IPS-20b (cell line): ENCODE measurements at regions not wholly inside any gene's neighbourhood (a gene's known extent, or its start where the extent isn't known, plus 50 kb on each side); places are given as distances from the start of the nearest gene placed in this dataset.

Source experiments
- H3K27ac ChIP-seq: one replicate; pipeline ENCODE4 v1.5.1; 2013; ENCODE audit warnings: low read length
- H3K27me3 ChIP-seq: 2 replicates; pipeline ENCODE4 v1.6.1; 2013; ENCODE audit warnings: mild to moderate bottlenecking, low read length, inconsistent platforms; ENCODE audit not compliant: insufficient read depth
- H3K36me3 ChIP-seq: 2 replicates; pipeline ENCODE4 v1.6.1; 2013; ENCODE audit warnings: low read depth, mild to moderate bottlenecking, inconsistent platforms, low read length, moderate library complexity; ENCODE audit not compliant: insufficient read depth
- H3K4me1 ChIP-seq: 2 replicates; pipeline ENCODE4 v1.6.1; 2013; ENCODE audit warnings: mild to moderate bottlenecking, control low read depth, inconsistent platforms, low read length, moderate library complexity; ENCODE audit not compliant: insufficient read depth
- H3K4me3 ChIP-seq: 2 replicates; pipeline ENCODE4 v1.5.1; 2013; ENCODE audit warnings: mild to moderate bottlenecking, low read length, inconsistent platforms
- H3K9ac ChIP-seq: 2 replicates; pipeline ENCODE4 v1.6.1; 2013; ENCODE audit warnings: low read depth, mild to moderate bottlenecking, inconsistent platforms, low read length, moderate library complexity
- H3K9me3 ChIP-seq: 2 replicates; pipeline ENCODE4 v1.6.1; 2013; ENCODE audit warnings: mild to moderate bottlenecking, low read depth, low read length, inconsistent platforms; ENCODE audit not compliant: insufficient read depth

GRCh38 chrX:6849716-6850414 lies 297.6 kb upstream of the STS start:
- Histone ChIP-seq H3K9me3 (peaks cover 4% of the 10 kb centered on the region), H3K4me3 (no peak overlapping the region), H3K27me3 (no peaks in the 10 kb centered on the region), H3K9ac (no peak overlapping the region; the same call in 1 of the 2 replicates), H3K36me3 (peaks cover 6% of the 10 kb centered on the region; the same call in 1 of the 2 replicates), H3K27ac (no peak overlapping the region), H3K4me1 (peaks cover 3% of the 10 kb centered on the region; the same call in 1 of the 2 replicates)

GRCh38 chrX:6832619-6833018 lies 297.7 kb upstream of the VCX3A start:
- H3K27ac ChIP-seq: no peak overlapping the region
- no peaks in the 10 kb centered on the region for H3K36me3 ChIP-seq
- no peaks in the 10 kb centered on the region for H3K4me1 ChIP-seq
- H3K9me3 ChIP-seq: no peaks in the 10 kb centered on the region
- H3K9ac ChIP-seq: no peak overlapping the region
- no peak overlapping the region for H3K4me3 ChIP-seq
- H3K27me3 ChIP-seq: no peaks in the 10 kb centered on the region

- H3K4me1 ChIP-seq: no peaks in the 10 kb centered on the region; the same call in 1 of the 2 replicates
- no peaks in the 10 kb centered on the region for H3K36me3 ChIP-seq
- H3K9ac ChIP-seq: no peak overlapping the region
- H3K4me3 ChIP-seq: no peak overlapping the region
- H3K27ac ChIP-seq: no peak overlapping the region
- no peaks in the 10 kb centered on the region for H3K9me3 ChIP-seq
- no peaks in the 10 kb centered on the region for H3K27me3 ChIP-seq
Observed at GRCh38 chrX:6826856-6827255, 291.9 kb upstream of the VCX3A start.

GRCh38 chrX:6821730-6822129 lies 286.8 kb upstream of the VCX3A start:
- no peaks in the 10 kb centered on the region for H3K27me3 ChIP-seq
- no peak overlapping the region for H3K4me3 ChIP-seq
- no peaks in the 10 kb centered on the region for H3K36me3 ChIP-seq

GRCh38 chrX:6813836-6814370 lies 279.0 kb upstream of the VCX3A start:
- Histone ChIP-seq H3K4me3 (no peak overlapping the region), H3K27me3 (no peaks in the 10 kb centered on the region), H3K36me3 (no peaks in the 10 kb centered on the region), H3K9me3 (no peaks in the 10 kb centered on the region), H3K9ac (no peak overlapping the region), H3K27ac (no peak overlapping the region), H3K4me1 (no peaks in the 10 kb centered on the region)

More at GRCh38 chrX:6821730-6822129, 286.8 kb upstream of the VCX3A start:
- no peak overlapping the region for H3K27ac ChIP-seq
- no peak overlapping the region for H3K9ac ChIP-seq
- H3K9me3 ChIP-seq: no peaks in the 10 kb centered on the region
- H3K4me1 ChIP-seq: no peaks in the 10 kb centered on the region; the same call in 1 of the 2 replicates

- Histone ChIP-seq H3K27ac (no peak overlapping the region), H3K9ac (no peak overlapping the region)
Observed at GRCh38 chrX:6812087-6812486, 277.2 kb upstream of the VCX3A start.

GRCh38 chrX:6810776-6811175 lies 275.9 kb upstream of the VCX3A start:
- Histone ChIP-seq H3K27me3 (no peaks in the 10 kb centered on the region), H3K36me3 (no peaks in the 10 kb centered on the region), H3K27ac (no peak overlapping the region), H3K4me3 (no peak overlapping the region), H3K4me1 (no peaks in the 10 kb centered on the region), H3K9ac (no peak overlapping the region), H3K9me3 (no peaks in the 10 kb centered on the region)

More at GRCh38 chrX:6812087-6812486, 277.2 kb upstream of the VCX3A start:
- Histone ChIP-seq H3K4me3 (no peak overlapping the region), H3K9me3 (no peaks in the 10 kb centered on the region), H3K36me3 (no peaks in the 10 kb centered on the region), H3K27me3 (no peaks in the 10 kb centered on the region), H3K4me1 (no peaks in the 10 kb centered on the region)

- no peak overlapping the region for H3K27ac ChIP-seq
- H3K9me3 ChIP-seq: no peaks in the 10 kb centered on the region
- H3K27me3 ChIP-seq: no peaks in the 10 kb centered on the region
- H3K9ac ChIP-seq: no peak overlapping the region
- no peaks in the 10 kb centered on the region; the same call in 1 of the 2 replicates for H3K4me1 ChIP-seq
- H3K36me3 ChIP-seq: no peaks in the 10 kb centered on the region
- no peak overlapping the region for H3K4me3 ChIP-seq
Observed at GRCh38 chrX:6803607-6804006, 268.7 kb upstream of the VCX3A start.

- no peaks in the 10 kb centered on the region for H3K36me3 ChIP-seq
- H3K27me3 ChIP-seq: no peaks in the 10 kb centered on the region
- no peaks in the 10 kb centered on the region for H3K9me3 ChIP-seq
- H3K9ac ChIP-seq: no peak overlapping the region
- H3K4me3 ChIP-seq: no peak overlapping the region
- no peaks in the 10 kb centered on the region for H3K4me1 ChIP-seq
- no peak overlapping the region for H3K27ac ChIP-seq
Observed at GRCh38 chrX:6793000-6793399, 258.1 kb upstream of the VCX3A start.

GRCh38 chrX:6783912-6784311 lies 249.0 kb upstream of the VCX3A start:
- no peaks in the 10 kb centered on the region for H3K9me3 ChIP-seq
- H3K27me3 ChIP-seq: no peaks in the 10 kb centered on the region
- H3K4me3 ChIP-seq: no peak overlapping the region
- no peaks in the 10 kb centered on the region for H3K36me3 ChIP-seq
- no peak overlapping the region for H3K27ac ChIP-seq
- no peak overlapping the region for H3K9ac ChIP-seq
- peaks cover 7% of the 10 kb centered on the region; the same call in 1 of the 2 replicates for H3K4me1 ChIP-seq

GRCh38 chrX:6782831-6783230 lies 247.9 kb upstream of the VCX3A start:
- H3K4me1 ChIP-seq: peaks cover 12% of the 10 kb centered on the region; the same call in 1 of the 2 replicates
- no peaks in the 10 kb centered on the region for H3K27me3 ChIP-seq
- H3K27ac ChIP-seq: no peak overlapping the region
- H3K9ac ChIP-seq: no peak overlapping the region
- no peaks in the 10 kb centered on the region for H3K36me3 ChIP-seq
- no peak overlapping the region for H3K4me3 ChIP-seq
- H3K9me3 ChIP-seq: no peaks in the 10 kb centered on the region
